Pulmonary artery endothelial cell (primary cell): ENCODE measurements at regions not wholly inside any gene's neighbourhood (a gene's known extent, or its start where the extent isn't known, plus 50 kb on each side); places are given as distances from the start of the nearest gene placed in this dataset.

ENCODE experiments used
- DNase-seq: peaks from one replicate; pipeline ENCODE4 v3.0.0-alpha.2; 2011; ENCODE audit warnings: low read depth, low spot score

- DNase-seq: no peak
These were observed 85.1 kb upstream of the USP47 start for GRCh38 chr11:11756718-11757117.

GRCh38 chr11:11755871-11756270, 85.9 kb upstream of the USP47 start:
- no peak for DNase-seq

- DNase-seq: no peak
These were observed 89.1 kb upstream of the USP47 start for GRCh38 chr11:11752679-11753078.

GRCh38 chr11:11750017-11750878, 91.5 kb upstream of the USP47 start:
- DNase-seq: no peak

GRCh38 chr11:11748706-11749365, 92.9 kb upstream of the USP47 start:
- no peak for DNase-seq

GRCh38 chr11:11747570-11747969, 94.2 kb upstream of the USP47 start:
- DNase-seq: no peak

GRCh38 chr11:11746449-11746848, 95.3 kb upstream of the USP47 start:
- DNase-seq: no peak

GRCh38 chr11:11743216-11743615, 98.6 kb upstream of the USP47 start:
- no peak for DNase-seq

- DNase-seq: no peak
These were observed 99.3 kb upstream of the USP47 start for GRCh38 chr11:11742486-11742885.

- no peak for DNase-seq
These were observed 100.9 kb upstream of the USP47 start for GRCh38 chr11:11740836-11741235.

- DNase-seq: no peak
These were observed 101.6 kb upstream of the USP47 start for GRCh38 chr11:11740073-11740702.

- DNase-seq: no peak
These were observed 103.4 kb upstream of the USP47 start for GRCh38 chr11:11738370-11738769.

GRCh38 chr11:11735586-11735985, 106.2 kb upstream of the USP47 start:
- no peak for DNase-seq

- no peak for DNase-seq
These were observed 108.5 kb upstream of the USP47 start for GRCh38 chr11:11733246-11733747.

- DNase-seq: no peak
These were observed 109.7 kb upstream of the USP47 start for GRCh38 chr11:11732116-11732515.

GRCh38 chr11:11731311-11732083, 109.7 kb upstream of the GALNT18 start:
- DNase-seq: no peak

GRCh38 chr11:11728386-11728785, 106.6 kb upstream of the GALNT18 start:
- no peak for DNase-seq

- DNase-seq: no peak
These were observed 103.6 kb upstream of the GALNT18 start for GRCh38 chr11:11725438-11725837.

GRCh38 chr11:11724994-11725393, 103.2 kb upstream of the GALNT18 start:
- no peak for DNase-seq

- no peak for DNase-seq
These were observed 101.1 kb upstream of the GALNT18 start for GRCh38 chr11:11722861-11723260.

- no peak for DNase-seq
These were observed 100.4 kb upstream of the GALNT18 start for GRCh38 chr11:11722246-11722645.
